ENCODE measurements at regions not wholly inside any gene's neighbourhood (a gene's known extent, or its start where the extent isn't known, plus 50 kb on each side); places are given as distances from the start of the nearest gene placed in this dataset.

DNA sequence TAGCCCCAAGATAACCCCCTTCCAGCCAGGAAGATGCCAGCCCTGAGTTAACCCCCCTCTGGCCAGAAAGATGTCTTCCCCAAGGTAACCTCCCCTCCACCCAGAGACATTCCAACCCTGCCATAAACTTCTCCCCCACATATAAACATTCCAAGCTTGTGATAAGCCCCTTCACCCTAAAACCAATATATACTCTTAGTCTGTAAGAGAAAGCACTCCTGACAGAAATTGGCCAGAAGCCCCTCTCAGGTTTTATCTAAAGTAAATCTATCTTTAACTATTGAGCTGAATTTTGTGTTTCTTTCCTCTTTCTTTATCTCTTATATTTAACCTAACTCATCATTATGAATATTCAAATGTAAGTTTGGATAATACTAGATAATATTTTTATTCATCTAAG, 1775.8 kb upstream of the MIR17HG start (continued):
- TF ChIP-seq, protein P1, sequence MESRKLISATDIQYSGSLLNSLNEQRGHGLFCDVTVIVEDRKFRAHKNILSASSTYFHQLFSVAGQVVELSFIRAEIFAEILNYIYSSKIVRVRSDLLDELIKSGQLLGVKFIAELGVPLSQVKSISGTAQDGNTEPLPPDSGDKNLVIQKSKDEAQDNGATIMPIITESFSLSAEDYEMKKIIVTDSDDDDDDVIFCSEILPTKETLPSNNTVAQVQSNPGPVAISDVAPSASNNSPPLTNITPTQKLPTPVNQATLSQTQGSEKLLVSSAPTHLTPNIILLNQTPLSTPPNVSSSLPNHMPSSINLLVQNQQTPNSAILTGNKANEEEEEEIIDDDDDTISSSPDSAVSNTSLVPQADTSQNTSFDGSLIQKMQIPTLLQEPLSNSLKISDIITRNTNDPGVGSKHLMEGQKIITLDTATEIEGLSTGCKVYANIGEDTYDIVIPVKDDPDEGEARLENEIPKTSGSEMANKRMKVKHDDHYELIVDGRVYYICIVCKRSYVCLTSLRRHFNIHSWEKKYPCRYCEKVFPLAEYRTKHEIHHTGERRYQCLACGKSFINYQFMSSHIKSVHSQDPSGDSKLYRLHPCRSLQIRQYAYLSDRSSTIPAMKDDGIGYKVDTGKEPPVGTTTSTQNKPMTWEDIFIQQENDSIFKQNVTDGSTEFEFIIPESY (IDR thresholded peaks at IDR 0.05), result no peak
- no peak for TF ChIP-seq EGR1 (IDR thresholded peaks at IDR 0.05; ENCODE audit: low read depth in 2 of 2)
- TF ChIP-seq NR2F2 (IDR thresholded peaks at IDR 0.05), result no peak
- TF ChIP-seq HNF4A (conservative IDR thresholded peaks at IDR 0.05), result no peak
- TF ChIP-seq RXRA (IDR thresholded peaks at IDR 0.05), result no peak

DNA sequence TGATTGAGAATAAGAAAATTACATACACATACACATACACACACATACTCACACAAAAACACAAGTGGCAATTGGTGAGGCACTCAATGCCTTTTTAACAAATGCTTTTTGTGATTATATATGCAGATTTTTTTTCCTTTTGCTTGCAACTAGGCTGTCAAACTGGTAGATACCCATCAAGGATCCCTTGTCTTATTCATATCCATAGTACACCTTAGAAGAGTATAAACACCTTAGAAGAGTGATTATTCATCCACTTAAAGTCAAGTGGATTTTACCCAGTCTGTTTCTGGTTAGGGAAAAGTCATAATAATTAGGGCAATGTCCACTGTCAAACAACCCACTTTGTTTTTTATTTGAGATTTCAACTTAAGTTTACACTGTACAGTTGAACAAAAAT, 1773.4 kb upstream of the MIR17HG start:
- Histone ChIP-seq H3K36me3 (ENCODE audit: control insufficient read depth in 4 of 4, insufficient read depth in 3 of 4, low read depth in 1 of 4, low read length in 3 of 4) (no peaks in the 10 kb centered on the region), H3K9me3 (ENCODE audit: control insufficient read depth in 4 of 4, low read length in 3 of 4) (peaks cover 0 to 7% (median 2%) of the 10 kb centered on the region in 4 donors), H3K9ac (ENCODE audit: low read depth in 1 of 2, low read length in 2 of 2) (no peak overlapping the region), H3K27ac (ENCODE audit: low read depth in 1 of 2, low read length in 2 of 2) (no peak overlapping the region), H3K4me3 (ENCODE audit: low read depth in 1 of 3, low read length in 3 of 3) (no peak overlapping the region), H3K27me3 (ENCODE audit: control insufficient read depth in 4 of 4, insufficient read depth in 4 of 4, low read length in 3 of 4) (no peaks in the 10 kb centered on the region), H3K4me1 (ENCODE audit: control insufficient read depth in 4 of 4, insufficient read depth in 4 of 4, low read length in 3 of 4) (no peaks in the 10 kb centered on the region)
- TF ChIP-seq HNF4G (IDR thresholded peaks at IDR 0.05), result no peak
- TF ChIP-seq JUND (IDR thresholded peaks at IDR 0.05), result no peak
- TF ChIP-seq TAF1 (conservative IDR thresholded peaks at IDR 0.05), result no peak
- TF ChIP-seq, protein P2, sequence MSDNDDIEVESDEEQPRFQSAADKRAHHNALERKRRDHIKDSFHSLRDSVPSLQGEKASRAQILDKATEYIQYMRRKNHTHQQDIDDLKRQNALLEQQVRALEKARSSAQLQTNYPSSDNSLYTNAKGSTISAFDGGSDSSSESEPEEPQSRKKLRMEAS (IDR thresholded peaks at IDR 0.05), result no peak
- no peak for TF ChIP-seq GABPA (IDR thresholded peaks at IDR 0.05 in 1 of 2, conservative IDR thresholded peaks at IDR 0.05 in 1 of 2)
- TF ChIP-seq, protein P3, sequence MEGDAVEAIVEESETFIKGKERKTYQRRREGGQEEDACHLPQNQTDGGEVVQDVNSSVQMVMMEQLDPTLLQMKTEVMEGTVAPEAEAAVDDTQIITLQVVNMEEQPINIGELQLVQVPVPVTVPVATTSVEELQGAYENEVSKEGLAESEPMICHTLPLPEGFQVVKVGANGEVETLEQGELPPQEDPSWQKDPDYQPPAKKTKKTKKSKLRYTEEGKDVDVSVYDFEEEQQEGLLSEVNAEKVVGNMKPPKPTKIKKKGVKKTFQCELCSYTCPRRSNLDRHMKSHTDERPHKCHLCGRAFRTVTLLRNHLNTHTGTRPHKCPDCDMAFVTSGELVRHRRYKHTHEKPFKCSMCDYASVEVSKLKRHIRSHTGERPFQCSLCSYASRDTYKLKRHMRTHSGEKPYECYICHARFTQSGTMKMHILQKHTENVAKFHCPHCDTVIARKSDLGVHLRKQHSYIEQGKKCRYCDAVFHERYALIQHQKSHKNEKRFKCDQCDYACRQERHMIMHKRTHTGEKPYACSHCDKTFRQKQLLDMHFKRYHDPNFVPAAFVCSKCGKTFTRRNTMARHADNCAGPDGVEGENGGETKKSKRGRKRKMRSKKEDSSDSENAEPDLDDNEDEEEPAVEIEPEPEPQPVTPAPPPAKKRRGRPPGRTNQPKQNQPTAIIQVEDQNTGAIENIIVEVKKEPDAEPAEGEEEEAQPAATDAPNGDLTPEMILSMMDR (IDR thresholded peaks at IDR 0.05; ENCODE audit: low read depth, low read length, missing input control), result no peak
- no peak for TF ChIP-seq FOXA1 (IDR thresholded peaks at IDR 0.05)
- TF ChIP-seq, protein P4, sequence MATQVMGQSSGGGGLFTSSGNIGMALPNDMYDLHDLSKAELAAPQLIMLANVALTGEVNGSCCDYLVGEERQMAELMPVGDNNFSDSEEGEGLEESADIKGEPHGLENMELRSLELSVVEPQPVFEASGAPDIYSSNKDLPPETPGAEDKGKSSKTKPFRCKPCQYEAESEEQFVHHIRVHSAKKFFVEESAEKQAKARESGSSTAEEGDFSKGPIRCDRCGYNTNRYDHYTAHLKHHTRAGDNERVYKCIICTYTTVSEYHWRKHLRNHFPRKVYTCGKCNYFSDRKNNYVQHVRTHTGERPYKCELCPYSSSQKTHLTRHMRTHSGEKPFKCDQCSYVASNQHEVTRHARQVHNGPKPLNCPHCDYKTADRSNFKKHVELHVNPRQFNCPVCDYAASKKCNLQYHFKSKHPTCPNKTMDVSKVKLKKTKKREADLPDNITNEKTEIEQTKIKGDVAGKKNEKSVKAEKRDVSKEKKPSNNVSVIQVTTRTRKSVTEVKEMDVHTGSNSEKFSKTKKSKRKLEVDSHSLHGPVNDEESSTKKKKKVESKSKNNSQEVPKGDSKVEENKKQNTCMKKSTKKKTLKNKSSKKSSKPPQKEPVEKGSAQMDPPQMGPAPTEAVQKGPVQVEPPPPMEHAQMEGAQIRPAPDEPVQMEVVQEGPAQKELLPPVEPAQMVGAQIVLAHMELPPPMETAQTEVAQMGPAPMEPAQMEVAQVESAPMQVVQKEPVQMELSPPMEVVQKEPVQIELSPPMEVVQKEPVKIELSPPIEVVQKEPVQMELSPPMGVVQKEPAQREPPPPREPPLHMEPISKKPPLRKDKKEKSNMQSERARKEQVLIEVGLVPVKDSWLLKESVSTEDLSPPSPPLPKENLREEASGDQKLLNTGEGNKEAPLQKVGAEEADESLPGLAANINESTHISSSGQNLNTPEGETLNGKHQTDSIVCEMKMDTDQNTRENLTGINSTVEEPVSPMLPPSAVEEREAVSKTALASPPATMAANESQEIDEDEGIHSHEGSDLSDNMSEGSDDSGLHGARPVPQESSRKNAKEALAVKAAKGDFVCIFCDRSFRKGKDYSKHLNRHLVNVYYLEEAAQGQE (IDR thresholded peaks at IDR 0.05), result no peak
- no peak for DNase-seq (ENCODE audit: low spot score)

DNA sequence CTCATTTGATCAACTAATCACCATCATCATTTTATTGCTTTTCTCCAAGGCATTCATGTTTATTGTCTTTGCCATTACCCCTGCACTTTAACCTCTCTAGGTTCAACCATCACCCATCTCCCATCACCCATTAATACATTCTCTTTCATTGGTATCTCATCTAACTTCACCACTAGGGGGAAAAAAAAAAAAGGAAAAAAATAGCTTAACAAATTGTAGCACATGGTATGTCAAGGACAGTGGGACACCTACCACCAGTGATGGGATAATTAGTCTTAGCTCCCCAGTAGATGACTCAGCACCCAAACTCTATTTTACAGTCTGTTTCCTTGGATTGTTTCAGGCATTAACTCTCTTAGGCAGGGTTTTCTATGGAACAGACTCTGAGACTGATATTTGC, 1770.2 kb upstream of the MIR17HG start:
- Histone ChIP-seq H3K9me3 (ENCODE audit: control insufficient read depth in 4 of 4, low read length in 3 of 4) (peaks cover 0 to 4% (median 0%) of the 10 kb centered on the region in 4 donors), H3K36me3 (ENCODE audit: control insufficient read depth in 4 of 4, insufficient read depth in 3 of 4, low read depth in 1 of 4, low read length in 3 of 4) (no peaks in the 10 kb centered on the region), H3K27me3 (ENCODE audit: control insufficient read depth in 4 of 4, insufficient read depth in 4 of 4, low read length in 3 of 4) (no peaks in the 10 kb centered on the region), H3K4me3 (ENCODE audit: low read depth in 1 of 3, low read length in 3 of 3) (no peak overlapping the region), H3K27ac (ENCODE audit: low read depth in 1 of 2, low read length in 2 of 2) (no peak overlapping the region), H3K4me1 (ENCODE audit: control insufficient read depth in 4 of 4, insufficient read depth in 4 of 4, low read length in 3 of 4) (no peaks in the 10 kb centered on the region), H3K9ac (ENCODE audit: low read depth in 1 of 2, low read length in 2 of 2) (no peak overlapping the region)
- no peak for DNase-seq (ENCODE audit: low spot score)
- TF ChIP-seq, protein P3 (IDR thresholded peaks at IDR 0.05; ENCODE audit: low read depth, low read length, missing input control), result no peak
- TF ChIP-seq GABPA (IDR thresholded peaks at IDR 0.05 in 1 of 2, conservative IDR thresholded peaks at IDR 0.05 in 1 of 2) (no peak), RAD21 (IDR thresholded peaks at IDR 0.05) (no peak), JUND (IDR thresholded peaks at IDR 0.05) (no peak), YY1 (IDR thresholded peaks at IDR 0.05) (no peak), TAF1 (conservative IDR thresholded peaks at IDR 0.05) (no peak), NR2F2 (IDR thresholded peaks at IDR 0.05) (no peak)
- TF ChIP-seq, protein P5, sequence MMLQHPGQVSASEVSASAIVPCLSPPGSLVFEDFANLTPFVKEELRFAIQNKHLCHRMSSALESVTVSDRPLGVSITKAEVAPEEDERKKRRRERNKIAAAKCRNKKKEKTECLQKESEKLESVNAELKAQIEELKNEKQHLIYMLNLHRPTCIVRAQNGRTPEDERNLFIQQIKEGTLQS (IDR thresholded peaks at IDR 0.05), result no peak
- TF ChIP-seq, protein P1 (IDR thresholded peaks at IDR 0.05), result no peak
- TF ChIP-seq, protein P2 (IDR thresholded peaks at IDR 0.05), result no peak

All from liver (tissue), 7 donors.